DOHH2 (cell line): ENCODE measurements at regions not wholly inside any gene's neighbourhood (a gene's known extent, or its start where the extent isn't known, plus 50 kb on each side); places are given as distances from the start of the nearest gene placed in this dataset.

Source experiments
- EZH2phosphoT487 ChIP-seq: fragments of 200-600 bp; sonication (generic); IDR thresholded peaks from 2 replicates; pipeline ENCODE4 v1.6.1; 2017; ENCODE audit warnings: borderline replicate concordance, mild to moderate bottlenecking, antibody characterized with exemption, low read length, moderate library complexity, mixed read lengths
- TF ChIP-seq, protein P1 (sequence below): fragments of 200-600 bp; sonication (generic); IDR thresholded peaks from one replicate; pipeline ENCODE4 v1.5.1; 2014; ENCODE audit warnings: antibody characterized with exemption, mild to moderate bottlenecking, low read depth, low read length; ENCODE audit not compliant: poor library complexity, severe bottlenecking

DNA sequence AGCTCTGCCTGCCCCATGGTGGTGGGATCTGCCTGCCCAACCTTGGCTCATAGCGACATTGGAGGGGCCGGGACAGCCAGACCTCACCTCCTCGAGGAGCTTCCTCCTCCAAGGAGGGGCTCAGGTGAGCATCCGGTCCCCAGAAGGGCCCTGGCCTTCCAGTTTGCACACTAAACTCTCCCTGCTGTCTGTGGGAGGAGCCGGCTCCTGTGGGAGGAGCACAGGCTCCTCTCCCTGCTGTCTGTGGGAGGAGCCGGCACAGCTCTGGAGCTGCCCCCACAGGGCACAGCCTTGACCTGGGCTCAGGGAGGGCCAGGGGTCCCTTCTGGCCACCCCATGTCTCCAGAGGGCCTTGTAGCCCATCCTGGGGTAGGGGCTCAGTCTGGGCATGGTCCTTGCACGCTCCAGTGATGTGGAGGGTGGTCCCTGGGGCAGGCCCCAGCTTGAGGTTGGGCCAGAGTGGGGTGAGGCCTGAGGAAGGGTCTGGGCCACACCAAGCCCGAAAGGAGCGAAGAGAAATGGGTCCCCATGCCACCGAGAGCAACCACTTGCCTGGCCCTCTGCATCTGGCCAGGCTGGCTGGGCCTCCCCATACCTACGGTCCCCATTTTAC is 147.5 kb upstream of the C14orf180 start:
- TF ChIP-seq, protein P1, sequence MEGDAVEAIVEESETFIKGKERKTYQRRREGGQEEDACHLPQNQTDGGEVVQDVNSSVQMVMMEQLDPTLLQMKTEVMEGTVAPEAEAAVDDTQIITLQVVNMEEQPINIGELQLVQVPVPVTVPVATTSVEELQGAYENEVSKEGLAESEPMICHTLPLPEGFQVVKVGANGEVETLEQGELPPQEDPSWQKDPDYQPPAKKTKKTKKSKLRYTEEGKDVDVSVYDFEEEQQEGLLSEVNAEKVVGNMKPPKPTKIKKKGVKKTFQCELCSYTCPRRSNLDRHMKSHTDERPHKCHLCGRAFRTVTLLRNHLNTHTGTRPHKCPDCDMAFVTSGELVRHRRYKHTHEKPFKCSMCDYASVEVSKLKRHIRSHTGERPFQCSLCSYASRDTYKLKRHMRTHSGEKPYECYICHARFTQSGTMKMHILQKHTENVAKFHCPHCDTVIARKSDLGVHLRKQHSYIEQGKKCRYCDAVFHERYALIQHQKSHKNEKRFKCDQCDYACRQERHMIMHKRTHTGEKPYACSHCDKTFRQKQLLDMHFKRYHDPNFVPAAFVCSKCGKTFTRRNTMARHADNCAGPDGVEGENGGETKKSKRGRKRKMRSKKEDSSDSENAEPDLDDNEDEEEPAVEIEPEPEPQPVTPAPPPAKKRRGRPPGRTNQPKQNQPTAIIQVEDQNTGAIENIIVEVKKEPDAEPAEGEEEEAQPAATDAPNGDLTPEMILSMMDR, result no peak
- no peak for TF ChIP-seq EZH2phosphoT487
